D721Med (cell line): ENCODE measurements at regions not wholly inside any gene's neighbourhood (a gene's known extent, or its start where the extent isn't known, plus 50 kb on each side); places are given as distances from the start of the nearest gene placed in this dataset.
A peak's percentile ranks its signal among the peaks of the same experiment; 100 is the strongest.

Experiments used
- DNase-seq: peaks from one replicate; pipeline ENCODE4 v3.0.0; 2011; ENCODE audit warnings: low spot score; ENCODE audit not compliant: insufficient read length
- FAIRE-seq: peaks from 2 replicates; lab custom pipeline; 2011; peaks lifted over from hg19 to GRCh38; lab: Jason Lieb, UNC
- TF ChIP-seq, protein P1 (sequence below): IDR thresholded peaks from 2 replicates; pipeline ENCODE4 v1.5.1; 2012; ENCODE audit warnings: mild to moderate bottlenecking, control low read depth; ENCODE audit not compliant: insufficient read depth; ENCODE audit errors: missing control alignments

- DNase-seq, result no peak
- TF ChIP-seq, protein P1, sequence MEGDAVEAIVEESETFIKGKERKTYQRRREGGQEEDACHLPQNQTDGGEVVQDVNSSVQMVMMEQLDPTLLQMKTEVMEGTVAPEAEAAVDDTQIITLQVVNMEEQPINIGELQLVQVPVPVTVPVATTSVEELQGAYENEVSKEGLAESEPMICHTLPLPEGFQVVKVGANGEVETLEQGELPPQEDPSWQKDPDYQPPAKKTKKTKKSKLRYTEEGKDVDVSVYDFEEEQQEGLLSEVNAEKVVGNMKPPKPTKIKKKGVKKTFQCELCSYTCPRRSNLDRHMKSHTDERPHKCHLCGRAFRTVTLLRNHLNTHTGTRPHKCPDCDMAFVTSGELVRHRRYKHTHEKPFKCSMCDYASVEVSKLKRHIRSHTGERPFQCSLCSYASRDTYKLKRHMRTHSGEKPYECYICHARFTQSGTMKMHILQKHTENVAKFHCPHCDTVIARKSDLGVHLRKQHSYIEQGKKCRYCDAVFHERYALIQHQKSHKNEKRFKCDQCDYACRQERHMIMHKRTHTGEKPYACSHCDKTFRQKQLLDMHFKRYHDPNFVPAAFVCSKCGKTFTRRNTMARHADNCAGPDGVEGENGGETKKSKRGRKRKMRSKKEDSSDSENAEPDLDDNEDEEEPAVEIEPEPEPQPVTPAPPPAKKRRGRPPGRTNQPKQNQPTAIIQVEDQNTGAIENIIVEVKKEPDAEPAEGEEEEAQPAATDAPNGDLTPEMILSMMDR, result no peak
- no peak for FAIRE-seq
These were observed 50.9 kb upstream of the A1CF start for GRCh38 chr10:50936335-50936734.

DNA sequence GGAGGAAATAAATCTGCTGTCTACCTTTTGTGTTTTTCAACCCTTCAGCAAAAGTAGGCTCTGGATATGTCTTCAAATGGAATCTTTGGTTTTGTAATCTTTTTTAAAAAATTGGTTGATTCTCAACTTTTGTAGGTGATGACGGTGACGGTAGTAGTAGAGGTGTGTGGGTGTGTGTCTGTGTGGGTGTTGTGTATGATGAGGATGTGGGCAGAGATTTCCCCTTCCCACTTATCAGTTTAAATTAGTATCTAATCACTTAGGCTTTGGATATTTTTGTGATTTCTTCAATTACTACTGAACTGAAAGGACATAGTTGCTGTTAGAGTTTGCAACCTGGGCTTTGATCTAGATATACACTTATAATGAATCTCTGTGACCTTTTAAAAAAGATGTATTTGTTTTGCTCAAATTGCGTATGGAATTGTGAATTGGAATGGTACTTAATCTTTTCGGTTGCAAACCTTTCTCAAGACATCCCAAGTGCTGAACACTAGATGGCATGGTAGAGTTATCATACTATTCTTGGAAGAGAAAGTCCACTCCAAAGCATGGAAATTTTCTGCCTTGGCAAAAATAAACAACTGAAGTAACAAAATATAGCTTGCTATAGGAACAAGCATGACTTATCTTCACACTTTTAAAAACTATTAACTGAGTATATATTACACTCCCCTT is 51.9 kb upstream of the A1CF start:
- DNase-seq (no peak), FAIRE-seq (no peak)
- TF ChIP-seq, protein P1, result peak; percentile 45

DNA sequence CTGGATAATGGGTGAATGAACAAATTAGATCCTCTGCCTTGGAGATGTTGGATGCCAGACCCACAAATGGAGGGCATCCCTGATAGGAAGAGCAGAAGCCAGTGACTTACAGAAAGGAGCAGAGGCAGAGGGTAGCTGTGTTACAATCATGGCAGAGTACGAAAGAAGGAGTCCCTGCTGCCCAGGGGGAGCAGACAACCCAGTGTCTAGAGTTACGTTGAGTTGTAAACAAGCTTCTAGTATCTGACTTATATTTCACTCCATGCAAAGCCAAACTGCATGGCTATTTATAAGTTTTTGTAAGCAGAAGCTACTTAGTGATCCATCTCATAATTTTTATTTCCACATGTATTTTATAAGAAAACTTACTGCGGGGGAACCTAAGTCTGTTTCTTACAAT is 56.2 kb upstream of the A1CF start:
- DNase-seq (no peak), FAIRE-seq (no peak)
- TF ChIP-seq, protein P1, result no peak

GRCh38 chr10:50946991-50947781 is 61.8 kb upstream of the A1CF start:
- TF ChIP-seq, protein P1, result no peak
- FAIRE-seq (no peak), DNase-seq (no peak)

DNA sequence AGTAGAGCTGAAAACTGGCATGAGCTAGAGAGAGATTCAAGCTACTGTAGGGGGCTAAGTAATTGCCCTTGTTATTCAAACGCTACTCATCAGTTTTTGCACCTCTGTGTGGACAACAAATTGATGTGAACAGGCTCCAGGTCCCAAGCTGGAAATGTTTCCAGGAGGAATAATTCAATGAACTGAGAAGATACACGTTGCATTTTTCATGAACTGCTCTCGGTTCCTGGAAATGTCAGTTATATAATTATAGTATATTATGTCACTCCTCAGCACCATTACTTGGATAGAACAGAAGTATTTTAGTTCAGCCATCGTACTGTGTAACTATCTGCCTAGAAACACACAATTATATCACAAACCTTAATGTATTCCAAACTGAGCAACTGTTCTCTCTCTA is 65.9 kb upstream of the A1CF start:
- no peak for FAIRE-seq
- no peak for DNase-seq
- TF ChIP-seq, protein P1, result no peak

- DNase-seq, result no peak
- FAIRE-seq, result no peak
- TF ChIP-seq, protein P1, result no peak
These were observed 75.9 kb upstream of the A1CF start for GRCh38 chr10:50961297-50961696.

GRCh38 chr10:50963063-50963462 is 77.6 kb upstream of the A1CF start:
- FAIRE-seq, result no peak
- TF ChIP-seq, protein P1, result no peak

More at GRCh38 chr10:50963063-50963462, 77.6 kb upstream of the A1CF start:
- no peak for DNase-seq
